HEK293T (cell line): ENCODE measurements at regions not wholly inside any gene's neighbourhood (a gene's known extent, or its start where the extent isn't known, plus 50 kb on each side); places are given as distances from the start of the nearest gene placed in this dataset.

ENCODE experiments used
- ARNT ChIP-seq: fragments of 450-650 bp; IDR thresholded peaks from 2 replicates; pipeline ENCODE4 v1.6.1; 2017; ENCODE audit warnings: mild to moderate bottlenecking
- BHLHE40 ChIP-seq: fragments of 450-650 bp; IDR thresholded peaks from 2 replicates; pipeline ENCODE4 v1.6.1; 2016; ENCODE audit warnings: mild to moderate bottlenecking, moderate library complexity, borderline replicate concordance
- CTBP1 ChIP-seq: fragments of 450-650 bp; IDR thresholded peaks from 2 replicates; pipeline ENCODE4 v1.6.1; 2016; ENCODE audit warnings: borderline replicate concordance
- FOXA1 ChIP-seq: fragments of 450-650 bp; IDR thresholded peaks from 2 replicates; pipeline ENCODE4 v1.6.1; 2016; ENCODE audit warnings: mild to moderate bottlenecking
- FOXK2 ChIP-seq: fragments of 450-650 bp; IDR thresholded peaks from 2 replicates; pipeline ENCODE4 v1.6.1; 2016; ENCODE audit warnings: mild to moderate bottlenecking
- FOXM1 ChIP-seq: fragments of 450-650 bp; IDR thresholded peaks from 2 replicates; pipeline ENCODE4 v1.6.1; 2017; ENCODE audit warnings: mild to moderate bottlenecking, borderline replicate concordance
- HDGF ChIP-seq: fragments of 450-650 bp; IDR thresholded peaks from 2 replicates; pipeline ENCODE4 v1.6.1; 2017; ENCODE audit warnings: antibody characterized with exemption, borderline replicate concordance
- L3MBTL2 ChIP-seq: fragments of 450-650 bp; conservative IDR thresholded peaks from 2 replicates; pipeline ENCODE4 v1.6.1; 2016; ENCODE audit warnings: mild to moderate bottlenecking
- LEF1 ChIP-seq: fragments of 450-650 bp; IDR thresholded peaks from 2 replicates; pipeline ENCODE4 v1.6.1; 2017; ENCODE audit warnings: mild to moderate bottlenecking, borderline replicate concordance
- TARDBP ChIP-seq: fragments of 450-650 bp; IDR thresholded peaks from 2 replicates; pipeline ENCODE4 v1.6.1; 2016
- ZNF384 ChIP-seq: fragments of 450-650 bp; IDR thresholded peaks from 2 replicates; pipeline ENCODE4 v1.6.1; 2016

DNA sequence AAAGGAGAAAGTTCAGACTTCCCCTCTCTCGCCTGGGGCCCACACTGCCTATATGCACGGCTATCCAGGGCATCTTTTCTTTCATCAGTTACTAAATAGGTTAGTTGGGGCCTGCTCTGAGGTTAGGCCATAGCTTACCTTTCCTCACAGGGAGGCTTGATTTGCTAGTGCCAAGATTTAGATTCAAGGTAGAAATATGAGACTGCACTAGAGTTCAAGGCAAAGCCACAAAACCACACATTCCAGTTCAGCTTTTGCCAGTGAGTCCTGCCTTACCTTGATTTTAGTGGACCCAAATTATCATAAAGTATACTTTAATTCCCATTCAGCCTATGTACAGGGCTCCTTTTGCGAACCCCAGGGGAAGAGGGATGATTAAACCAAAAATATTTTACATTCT lies 762.8 kb downstream of the PDHA2 start:
- TF ChIP-seq BHLHE40 = no peak
- TF ChIP-seq HDGF = no peak
- no peak for TF ChIP-seq ARNT
- TF ChIP-seq FOXA1 = no peak
- TF ChIP-seq L3MBTL2 = no peak
- TF ChIP-seq CTBP1 = no peak
- no peak for TF ChIP-seq LEF1
- TF ChIP-seq FOXM1 = no peak
- no peak for TF ChIP-seq TARDBP
- no peak for TF ChIP-seq FOXK2
- TF ChIP-seq ZNF384 = no peak
